ENCODE measurements at regions not wholly inside any gene's neighbourhood (a gene's known extent, or its start where the extent isn't known, plus 50 kb on each side); places are given as distances from the start of the nearest gene placed in this dataset.

- H3K27me3 ChIP-seq (ENCODE audit: control insufficient read depth in 2 of 2, insufficient read depth in 2 of 2, low read length in 2 of 2), result no peaks in the 10 kb centered on the region
- no peaks in the 10 kb centered on the region for H3K4me1 ChIP-seq (ENCODE audit: control insufficient read depth in 1 of 2, insufficient read depth in 2 of 2, low read length in 2 of 2)
- WGBS (ENCODE audit: insufficient coverage), result no CpG with 5 or more reads among the region's 1 CpG
- no peaks in the 10 kb centered on the region for H3K9me3 ChIP-seq (replicated peaks in 1 of 2; ENCODE audit: control insufficient read depth in 1 of 2, insufficient read depth in 1 of 2, low read length in 2 of 2)
- no peak overlapping the region for H3K4me2 ChIP-seq (replicated peaks; ENCODE audit: extremely low read depth, low read length, poor library complexity, severe bottlenecking)
- H3K4me3 ChIP-seq (replicated peaks in 1 of 3; ENCODE audit: low read depth in 2 of 3, low read length in 3 of 3), result no peak overlapping the region
- no peak overlapping the region for H2AFZ ChIP-seq (ENCODE audit: insufficient read depth, low read depth, low read length, poor library complexity, severe bottlenecking)
- no peaks in the 10 kb centered on the region for H4K20me1 ChIP-seq (ENCODE audit: insufficient read depth, low read length)
- no peaks in the 10 kb centered on the region for H3K79me2 ChIP-seq (ENCODE audit: insufficient read depth, low read length)
- H3K9ac ChIP-seq (ENCODE audit: insufficient read depth, low read length, poor library complexity, severe bottlenecking), result no peak overlapping the region
- peaks cover 2 to 4% (median 2%) of the 10 kb centered on the region in 3 donors for H3K27me3 Mint-ChIP-seq (ENCODE audit: low read depth in 3 of 3)
- no peaks in the 10 kb centered on the region for H3K36me3 ChIP-seq (replicated peaks in 1 of 2; ENCODE audit: control insufficient read depth in 1 of 2, insufficient read depth in 2 of 2, low read length in 2 of 2)
- H3K9me3 Mint-ChIP-seq, result no peaks in the 10 kb centered on the region
- no peaks in the 10 kb centered on the region for H3K36me3 Mint-ChIP-seq
- DNase-seq, result no peak
- no peak overlapping the region for H3K4me3 Mint-ChIP-seq
- no peak overlapping the region for H3K27ac Mint-ChIP-seq
- TF ChIP-seq CTCF (IDR thresholded peaks at IDR 0.05), result no peak
- no peak overlapping the region for H3K27ac ChIP-seq (ENCODE audit: low read depth in 1 of 2, low read length in 2 of 2)
- no peaks in the 10 kb centered on the region for H3K4me1 Mint-ChIP-seq
- intact Hi-C loops (cut with micrococcal nuclease), result no loop called here
These were observed 108.6 kb downstream of the PPP1R3A start for GRCh38 chr7:113810080-113810744.

GRCh38 chr7:113809581-113809980 is 109.2 kb downstream of the PPP1R3A start:
- Histone ChIP-seq H3K4me3 (replicated peaks in 1 of 3; ENCODE audit: low read depth in 2 of 3, low read length in 3 of 3) (no peak overlapping the region), H3K4me1 (ENCODE audit: control insufficient read depth in 1 of 2, insufficient read depth in 2 of 2, low read length in 2 of 2) (no peaks in the 10 kb centered on the region), H3K9ac (ENCODE audit: insufficient read depth, low read length, poor library complexity, severe bottlenecking) (no peak overlapping the region), H4K20me1 (ENCODE audit: insufficient read depth, low read length) (no peaks in the 10 kb centered on the region), H3K79me2 (ENCODE audit: insufficient read depth, low read length) (no peaks in the 10 kb centered on the region), H3K36me3 (replicated peaks in 1 of 2; ENCODE audit: control insufficient read depth in 1 of 2, insufficient read depth in 2 of 2, low read length in 2 of 2) (no peaks in the 10 kb centered on the region), H3K27me3 (ENCODE audit: control insufficient read depth in 2 of 2, insufficient read depth in 2 of 2, low read length in 2 of 2) (no peaks in the 10 kb centered on the region), H3K4me2 (replicated peaks; ENCODE audit: extremely low read depth, low read length, poor library complexity, severe bottlenecking) (no peak overlapping the region), H3K27ac (ENCODE audit: low read depth in 1 of 2, low read length in 2 of 2) (no peak overlapping the region), H2AFZ (ENCODE audit: insufficient read depth, low read depth, low read length, poor library complexity, severe bottlenecking) (no peak overlapping the region), H3K9me3 (replicated peaks in 1 of 2; ENCODE audit: control insufficient read depth in 1 of 2, insufficient read depth in 1 of 2, low read length in 2 of 2) (no peaks in the 10 kb centered on the region)
- Mint-ChIP-seq H3K27ac (no peak overlapping the region), H3K4me1 (no peaks in the 10 kb centered on the region), H3K9me3 (no peaks in the 10 kb centered on the region), H3K36me3 (no peaks in the 10 kb centered on the region), H3K4me3 (no peak overlapping the region), H3K27me3 (ENCODE audit: low read depth in 3 of 3) (peaks cover 2 to 4% (median 2%) of the 10 kb centered on the region in 3 donors)
- no peak for TF ChIP-seq CTCF (IDR thresholded peaks at IDR 0.05)
- DNase-seq, result no peak
- WGBS (ENCODE audit: insufficient coverage), result no CpG with 5 or more reads among the region's 3 CpGs
- intact Hi-C loops (cut with micrococcal nuclease), result no loop called here

Data from CD14-positive monocyte (primary cell).